IMR-90 (cell line): ENCODE measurements at regions not wholly inside any gene's neighbourhood (a gene's known extent, or its start where the extent isn't known, plus 50 kb on each side); places are given as distances from the start of the nearest gene placed in this dataset.

ENCODE experiments used
- CEBPB ChIP-seq: IDR thresholded peaks from 2 replicates; pipeline ENCODE4 v1.6.1; 2012; ENCODE audit warnings: low read depth, low read length, improper control_type of control experiment
- CHD1 ChIP-seq: IDR thresholded peaks from 2 replicates; pipeline ENCODE4 v1.6.1; 2012; ENCODE audit warnings: low read depth, low read length, improper control_type of control experiment
- FOS ChIP-seq: fragments of 150-350 bp; IDR thresholded peaks from 2 replicates; pipeline ENCODE4 v1.6.1; 2016; ENCODE audit warnings: low read depth, low read length
- MAFK ChIP-seq: IDR thresholded peaks from 2 replicates; pipeline ENCODE4 v1.6.1; 2012; ENCODE audit warnings: low read depth, low read length, improper control_type of control experiment
- MAZ ChIP-seq: IDR thresholded peaks from 2 replicates; pipeline ENCODE4 v1.6.1; 2012; ENCODE audit warnings: low read depth, mild to moderate bottlenecking, low read length, improper control_type of control experiment, moderate library complexity, borderline replicate concordance
- MXI1 ChIP-seq: IDR thresholded peaks from 2 replicates; pipeline ENCODE4 v1.6.1; 2012; ENCODE audit warnings: low read depth, mild to moderate bottlenecking, low read length, moderate library complexity, borderline replicate concordance
- NFE2L2 ChIP-seq: fragments of 150-350 bp; IDR thresholded peaks from 2 replicates; pipeline ENCODE4 v1.6.1; 2016; ENCODE audit warnings: low read depth, mild to moderate bottlenecking, low read length
- POLR2A ChIP-seq: IDR thresholded peaks from 2 replicates; pipeline ENCODE4 v1.6.1; 2012; ENCODE audit warnings: mild to moderate bottlenecking, low read depth, low read length
- RAD21 ChIP-seq: IDR thresholded peaks from 2 replicates; pipeline ENCODE4 v1.6.1; 2012; ENCODE audit warnings: low read length, improper control_type of control experiment
- RFX5 ChIP-seq: IDR thresholded peaks from 2 replicates; pipeline ENCODE4 v1.8.0; 2012; ENCODE audit warnings: low read depth, mild to moderate bottlenecking, low read length, moderate library complexity
- SMC3 ChIP-seq: fragments of 150-350 bp; IDR thresholded peaks from 2 replicates; pipeline ENCODE4 v1.6.1; 2016; ENCODE audit warnings: low read depth, mild to moderate bottlenecking, antibody characterized with exemption, low read length, moderate library complexity
- TF ChIP-seq, protein P1 (sequence below): conservative IDR thresholded peaks from 2 replicates; pipeline ENCODE4 v1.5.1; 2012; ENCODE audit warnings: mild to moderate bottlenecking, low read depth, low read length, improper control_type of control experiment
- TF ChIP-seq, protein P2 (sequence below): fragments of 150-350 bp; IDR thresholded peaks from 2 replicates; pipeline ENCODE4 v1.6.1; 2017; ENCODE audit warnings: mild to moderate bottlenecking, antibody characterized with exemption, low read length, low read depth
- TF ChIP-seq, protein P3 (sequence below): fragments of 150-350 bp; IDR thresholded peaks from 2 replicates; pipeline ENCODE4 v1.6.1; 2016; ENCODE audit warnings: low read depth, mild to moderate bottlenecking, low read length, moderate library complexity, borderline replicate concordance

DNA sequence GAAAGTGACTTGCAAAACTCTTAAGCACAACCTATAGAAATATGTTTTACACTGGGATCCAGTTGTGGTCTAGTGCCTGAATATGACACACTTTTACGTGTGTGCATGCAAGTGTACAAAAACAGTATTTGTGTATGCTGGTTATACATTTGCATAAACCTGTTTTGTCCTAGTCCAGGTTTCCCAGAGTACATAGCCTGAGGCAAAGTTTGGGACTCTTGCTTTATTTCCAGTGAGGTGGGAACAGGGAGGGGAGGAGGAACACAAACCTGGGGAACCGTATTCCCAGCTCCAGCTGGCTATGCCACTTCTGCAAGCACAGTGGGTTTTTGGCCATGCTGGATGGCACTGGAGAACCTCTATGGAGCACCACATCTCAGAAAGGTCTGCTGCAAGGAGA, 481.1 kb upstream of the HS6ST1 start:
- TF ChIP-seq, protein P1, sequence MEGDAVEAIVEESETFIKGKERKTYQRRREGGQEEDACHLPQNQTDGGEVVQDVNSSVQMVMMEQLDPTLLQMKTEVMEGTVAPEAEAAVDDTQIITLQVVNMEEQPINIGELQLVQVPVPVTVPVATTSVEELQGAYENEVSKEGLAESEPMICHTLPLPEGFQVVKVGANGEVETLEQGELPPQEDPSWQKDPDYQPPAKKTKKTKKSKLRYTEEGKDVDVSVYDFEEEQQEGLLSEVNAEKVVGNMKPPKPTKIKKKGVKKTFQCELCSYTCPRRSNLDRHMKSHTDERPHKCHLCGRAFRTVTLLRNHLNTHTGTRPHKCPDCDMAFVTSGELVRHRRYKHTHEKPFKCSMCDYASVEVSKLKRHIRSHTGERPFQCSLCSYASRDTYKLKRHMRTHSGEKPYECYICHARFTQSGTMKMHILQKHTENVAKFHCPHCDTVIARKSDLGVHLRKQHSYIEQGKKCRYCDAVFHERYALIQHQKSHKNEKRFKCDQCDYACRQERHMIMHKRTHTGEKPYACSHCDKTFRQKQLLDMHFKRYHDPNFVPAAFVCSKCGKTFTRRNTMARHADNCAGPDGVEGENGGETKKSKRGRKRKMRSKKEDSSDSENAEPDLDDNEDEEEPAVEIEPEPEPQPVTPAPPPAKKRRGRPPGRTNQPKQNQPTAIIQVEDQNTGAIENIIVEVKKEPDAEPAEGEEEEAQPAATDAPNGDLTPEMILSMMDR = no peak
- no peak for TF ChIP-seq POLR2A
- TF ChIP-seq NFE2L2 = no peak
- no peak for TF ChIP-seq MXI1
- TF ChIP-seq MAFK = no peak
- TF ChIP-seq CEBPB = no peak
- no peak for TF ChIP-seq MAZ
- no peak for TF ChIP-seq CHD1
- no peak for TF ChIP-seq RFX5
- TF ChIP-seq, protein P2, sequence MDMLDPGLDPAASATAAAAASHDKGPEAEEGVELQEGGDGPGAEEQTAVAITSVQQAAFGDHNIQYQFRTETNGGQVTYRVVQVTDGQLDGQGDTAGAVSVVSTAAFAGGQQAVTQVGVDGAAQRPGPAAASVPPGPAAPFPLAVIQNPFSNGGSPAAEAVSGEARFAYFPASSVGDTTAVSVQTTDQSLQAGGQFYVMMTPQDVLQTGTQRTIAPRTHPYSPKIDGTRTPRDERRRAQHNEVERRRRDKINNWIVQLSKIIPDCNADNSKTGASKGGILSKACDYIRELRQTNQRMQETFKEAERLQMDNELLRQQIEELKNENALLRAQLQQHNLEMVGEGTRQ = no peak
- no peak for TF ChIP-seq RAD21
- TF ChIP-seq SMC3 = no peak
- TF ChIP-seq, protein P3, sequence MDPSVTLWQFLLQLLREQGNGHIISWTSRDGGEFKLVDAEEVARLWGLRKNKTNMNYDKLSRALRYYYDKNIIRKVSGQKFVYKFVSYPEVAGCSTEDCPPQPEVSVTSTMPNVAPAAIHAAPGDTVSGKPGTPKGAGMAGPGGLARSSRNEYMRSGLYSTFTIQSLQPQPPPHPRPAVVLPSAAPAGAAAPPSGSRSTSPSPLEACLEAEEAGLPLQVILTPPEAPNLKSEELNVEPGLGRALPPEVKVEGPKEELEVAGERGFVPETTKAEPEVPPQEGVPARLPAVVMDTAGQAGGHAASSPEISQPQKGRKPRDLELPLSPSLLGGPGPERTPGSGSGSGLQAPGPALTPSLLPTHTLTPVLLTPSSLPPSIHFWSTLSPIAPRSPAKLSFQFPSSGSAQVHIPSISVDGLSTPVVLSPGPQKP = no peak
- no peak for TF ChIP-seq FOS
